Naive B cell (primary cell): ENCODE measurements at regions not wholly inside any gene's neighbourhood (a gene's known extent, or its start where the extent isn't known, plus 50 kb on each side); places are given as distances from the start of the nearest gene placed in this dataset.
"Not testable (repeated sequence)": the region's sequence is repeated elsewhere in the genome, so short reads cannot be mapped to it uniquely, and the experiment has no call there.

Source experiments
- ATAC-seq, 2 donors: fragments of 150-1000 bp; cut with Tn5 transposase; 2 replicates each; pipeline ENCODE4 v1.10.0; 2021; ENCODE audit warnings: low read depth in 2 of 2, mild to moderate bottlenecking in 2 of 2, moderate library complexity in 2 of 2
- DNase-seq: peaks from one replicate; pipeline ENCODE4 v3.0.0; 2022
- H3K27ac Mint-ChIP-seq, 6 donors: one replicate each; pipeline ENCODE4 v1.8.0; 2020 to 2022; ENCODE audit warnings: mild to moderate bottlenecking in 6 of 6, mixed read lengths in 6 of 6, moderate library complexity in 5 of 6, inconsistent platforms in 2 of 6
- H3K27me3 Mint-ChIP-seq, 3 donors: one replicate each; pipeline ENCODE4 v1.8.0; 2021 to 2022; ENCODE audit warnings: mixed read lengths in 3 of 3, mild to moderate bottlenecking in 1 of 3
- H3K36me3 Mint-ChIP-seq, 2 donors: one replicate each; pipeline ENCODE4 v1.8.0; 2020 to 2022; ENCODE audit warnings: mixed read lengths in 2 of 2, inconsistent platforms in 1 of 2, mild to moderate bottlenecking in 1 of 2
- H3K4me1 Mint-ChIP-seq, 3 donors: one replicate each; pipeline ENCODE4 v1.8.0; 2020 to 2022; ENCODE audit warnings: mixed read lengths in 3 of 3, inconsistent platforms in 1 of 3, mild to moderate bottlenecking in 1 of 3, moderate library complexity in 1 of 3
- H3K4me3 Mint-ChIP-seq, 8 donors: one replicate each; pipeline ENCODE4 v1.8.0; 2020 to 2022; ENCODE audit warnings: mild to moderate bottlenecking in 8 of 8, mixed read lengths in 8 of 8, moderate library complexity in 8 of 8, inconsistent platforms in 2 of 8
- H3K9me3 Mint-ChIP-seq, 7 donors: one replicate each; pipeline ENCODE4 v1.8.0; 2020 to 2022; ENCODE audit warnings: mixed read lengths in 7 of 7, mild to moderate bottlenecking in 5 of 7, inconsistent platforms in 2 of 7, moderate library complexity in 1 of 7

- Mint-ChIP-seq H3K9me3 (peaks cover 0 to 9% (median 2%) of the 10 kb centered on the region in 7 donors), H3K27me3 (no peaks in the 10 kb centered on the region), H3K4me3 (no peak overlapping the region), H3K27ac (no peak overlapping the region), H3K36me3 (no peaks in the 10 kb centered on the region), H3K4me1 (no peaks in the 10 kb centered on the region)
- DNase-seq (no peak), ATAC-seq (no peak)
Measured at GRCh38 chr16:7919782-7920181, 587.1 kb downstream of the RBFOX1 start.

GRCh38 chr16:7914748-7915147 is 582.1 kb downstream of the RBFOX1 start:
- H3K4me3 Mint-ChIP-seq = no peak overlapping the region
- H3K9me3 Mint-ChIP-seq = peaks cover 0 to 10% (median 2%) of the 10 kb centered on the region in 7 donors
- H3K27me3 Mint-ChIP-seq = no peaks in the 10 kb centered on the region
- H3K36me3 Mint-ChIP-seq = no peaks in the 10 kb centered on the region
- H3K27ac Mint-ChIP-seq = no peak overlapping the region
- no peaks in the 10 kb centered on the region for H3K4me1 Mint-ChIP-seq
- no peak for ATAC-seq
- no peak for DNase-seq

- no peak overlapping the region for H3K4me3 Mint-ChIP-seq
- DNase-seq (no peak), ATAC-seq (no peak)
- H3K27ac Mint-ChIP-seq = no peak overlapping the region
- H3K27me3 Mint-ChIP-seq = no peaks in the 10 kb centered on the region
- no peaks in the 10 kb centered on the region for H3K4me1 Mint-ChIP-seq
- H3K36me3 Mint-ChIP-seq = no peaks in the 10 kb centered on the region
- H3K9me3 Mint-ChIP-seq = peaks cover 0 to 9% (median 1%) of the 10 kb centered on the region in 7 donors
Measured at GRCh38 chr16:7912132-7912531, 579.5 kb downstream of the RBFOX1 start.

- H3K27ac Mint-ChIP-seq = no peak overlapping the region
- H3K4me3 Mint-ChIP-seq = no peak overlapping the region
- ATAC-seq (no peak), DNase-seq (no peak)
- no peaks in the 10 kb centered on the region for H3K4me1 Mint-ChIP-seq
- no peaks in the 10 kb centered on the region for H3K27me3 Mint-ChIP-seq
- H3K36me3 Mint-ChIP-seq = no peaks in the 10 kb centered on the region
- H3K9me3 Mint-ChIP-seq = peaks cover 0 to 8% (median 2%) of the 10 kb centered on the region in 7 donors
Measured at GRCh38 chr16:7910116-7910515, 577.5 kb downstream of the RBFOX1 start.

GRCh38 chr16:7888411-7888810 is 555.8 kb downstream of the RBFOX1 start:
- Mint-ChIP-seq H3K4me1 (no peaks in the 10 kb centered on the region), H3K4me3 (no peak overlapping the region), H3K36me3 (no peaks in the 10 kb centered on the region), H3K27ac (no peak overlapping the region), H3K9me3 (peaks cover 0 to 4% (median 0%) of the 10 kb centered on the region in 7 donors), H3K27me3 (no peaks in the 10 kb centered on the region)
- DNase-seq (no peak), ATAC-seq (no peak)

GRCh38 chr16:7887316-7887715 is 554.7 kb downstream of the RBFOX1 start:
- H3K36me3 Mint-ChIP-seq = no peaks in the 10 kb centered on the region
- H3K27ac Mint-ChIP-seq = no peak overlapping the region
- H3K27me3 Mint-ChIP-seq = no peaks in the 10 kb centered on the region
- no peak overlapping the region for H3K4me3 Mint-ChIP-seq
- no peaks in the 10 kb centered on the region for H3K4me1 Mint-ChIP-seq
- peaks cover 0 to 4% (median 0%) of the 10 kb centered on the region in 7 donors for H3K9me3 Mint-ChIP-seq
- ATAC-seq = no peak
- DNase-seq = no peak

GRCh38 chr16:7871979-7872378 is 539.3 kb downstream of the RBFOX1 start:
- Mint-ChIP-seq H3K4me3 (no peak overlapping the region), H3K36me3 (no peaks in the 10 kb centered on the region)
- ATAC-seq = no peak

GRCh38 chr16:7871371-7871770 is 538.7 kb downstream of the RBFOX1 start:
- no peak overlapping the region for H3K27ac Mint-ChIP-seq
- no peak for ATAC-seq
- no peaks in the 10 kb centered on the region for H3K4me1 Mint-ChIP-seq
- no peaks in the 10 kb centered on the region for H3K36me3 Mint-ChIP-seq
- no peak for DNase-seq
- H3K27me3 Mint-ChIP-seq = peaks cover 0 to 6% (median 0%) of the 10 kb centered on the region in 3 donors
- H3K4me3 Mint-ChIP-seq = no peak overlapping the region
- peaks cover 3 to 23% (median 14%) of the 10 kb centered on the region in 7 donors for H3K9me3 Mint-ChIP-seq

More at GRCh38 chr16:7871979-7872378, 539.3 kb downstream of the RBFOX1 start:
- Mint-ChIP-seq H3K4me1 (no peaks in the 10 kb centered on the region), H3K27ac (no peak overlapping the region), H3K27me3 (peaks cover 0 to 6% (median 0%) of the 10 kb centered on the region in 3 donors), H3K9me3 (peaks cover 3 to 23% (median 14%) of the 10 kb centered on the region in 7 donors)
- no peak for DNase-seq

- DNase-seq = no peak
- no peak overlapping the region for H3K4me3 Mint-ChIP-seq
- no peak for ATAC-seq
- peaks cover 0 to 6% (median 0%) of the 10 kb centered on the region in 3 donors for H3K27me3 Mint-ChIP-seq
- no peaks in the 10 kb centered on the region for H3K36me3 Mint-ChIP-seq
- H3K9me3 Mint-ChIP-seq = peaks cover 3 to 19% (median 10%) of the 10 kb centered on the region in 7 donors
- no peak overlapping the region for H3K27ac Mint-ChIP-seq
- H3K4me1 Mint-ChIP-seq = no peaks in the 10 kb centered on the region
Measured at GRCh38 chr16:7867831-7868230, 535.2 kb downstream of the RBFOX1 start.

GRCh38 chr16:7866144-7866543 is 533.5 kb downstream of the RBFOX1 start:
- Mint-ChIP-seq H3K4me3 (no peak overlapping the region), H3K36me3 (no peaks in the 10 kb centered on the region), H3K9me3 (peaks cover 2 to 16% (median 6%) of the 10 kb centered on the region in 7 donors), H3K4me1 (no peaks in the 10 kb centered on the region), H3K27me3 (peaks cover 0 to 6% (median 0%) of the 10 kb centered on the region in 3 donors), H3K27ac (no peak overlapping the region)
- DNase-seq (no peak), ATAC-seq (no peak)

- not testable (repeated sequence) for DNase-seq, H3K4me1 Mint-ChIP-seq, H3K4me3 Mint-ChIP-seq, H3K27ac Mint-ChIP-seq, H3K36me3 Mint-ChIP-seq, H3K27me3 Mint-ChIP-seq, ATAC-seq
- H3K9me3 Mint-ChIP-seq = peaks cover 2 to 16% (median 6%) of the 10 kb centered on the region in 7 donors
Measured at GRCh38 chr16:7865393-7865792, 532.7 kb downstream of the RBFOX1 start.

GRCh38 chr16:7861891-7862582 is 529.4 kb downstream of the RBFOX1 start:
- ATAC-seq (no peak), DNase-seq (no peak)
- Mint-ChIP-seq H3K27ac (no peak overlapping the region), H3K4me3 (no peak overlapping the region), H3K9me3 (peaks cover 0 to 24% (median 3%) of the 10 kb centered on the region in 7 donors), H3K27me3 (no peaks in the 10 kb centered on the region), H3K36me3 (no peaks in the 10 kb centered on the region), H3K4me1 (no peaks in the 10 kb centered on the region)

- Mint-ChIP-seq H3K4me1 (no peaks in the 10 kb centered on the region), H3K27ac (no peak overlapping the region), H3K4me3 (no peak overlapping the region), H3K27me3 (no peaks in the 10 kb centered on the region), H3K9me3 (peaks cover 0 to 21% (median 6%) of the 10 kb centered on the region in 7 donors), H3K36me3 (no peaks in the 10 kb centered on the region)
- ATAC-seq (no peak), DNase-seq (no peak)
Measured at GRCh38 chr16:7853197-7853596, 520.6 kb downstream of the RBFOX1 start.

- H3K27ac Mint-ChIP-seq = no peak overlapping the region
- H3K36me3 Mint-ChIP-seq = no peaks in the 10 kb centered on the region
- peaks cover 0 to 20% (median 2%) of the 10 kb centered on the region in 7 donors for H3K9me3 Mint-ChIP-seq
- H3K27me3 Mint-ChIP-seq = no peaks in the 10 kb centered on the region
- H3K4me1 Mint-ChIP-seq = no peaks in the 10 kb centered on the region
- DNase-seq = no peak
- H3K4me3 Mint-ChIP-seq = no peak overlapping the region
- ATAC-seq = no peak
Measured at GRCh38 chr16:7849841-7850240, 517.2 kb downstream of the RBFOX1 start.
